ENCODE measurements at regions not wholly inside any gene's neighbourhood (a gene's known extent, or its start where the extent isn't known, plus 50 kb on each side); places are given as distances from the start of the nearest gene placed in this dataset.

DNA sequence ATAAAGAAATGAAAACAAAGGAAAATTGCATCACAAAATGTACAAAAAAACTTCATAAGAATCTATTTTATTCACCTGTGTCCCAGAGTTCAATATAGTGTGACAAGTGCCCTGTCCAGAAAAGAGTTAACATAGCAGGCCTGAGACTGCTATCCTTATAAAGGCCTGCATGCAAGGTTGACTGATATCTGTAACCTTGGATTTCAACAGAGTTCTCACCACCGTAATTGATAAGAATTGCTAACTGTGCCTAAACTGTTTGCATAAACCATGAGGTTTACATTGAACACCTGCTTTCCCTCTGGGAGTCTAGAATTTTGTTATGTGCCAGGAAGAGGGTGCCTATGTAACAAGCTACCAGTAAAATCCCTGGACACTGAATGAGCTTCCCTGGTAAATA is 461.7 kb upstream of the DPH6 start:
- intact Hi-C loops (cut with micrococcal nuclease) = no loop called here

More for the DNA sequence above, 461.7 kb upstream of the DPH6 start:
- Histone ChIP-seq H2AFZ (ENCODE audit: low read depth, low read length, poor library complexity, severe bottlenecking) (no peak overlapping the region), H3K9me2 (ENCODE audit: insufficient read depth) (no peaks in the 10 kb centered on the region), H3K27ac (ENCODE audit: low read depth, low read length) (no peak overlapping the region), H3K79me2 (ENCODE audit: insufficient read depth, low read length) (no peaks in the 10 kb centered on the region), H3K36me3 (ENCODE audit: control insufficient read depth in 1 of 2, insufficient read depth in 2 of 2, low read length in 2 of 2) (no peaks in the 10 kb centered on the region), H3K9me3 (ENCODE audit: control insufficient read depth in 1 of 2, insufficient read depth in 1 of 2, low read depth in 1 of 2, low read length in 2 of 2) (peaks cover 4 to 13% of the 10 kb centered on the region in 2 experiments; a peak in 3 of 4 replicates), H3K4me1 (ENCODE audit: control insufficient read depth in 1 of 2, insufficient read depth in 2 of 2, low read length in 2 of 2) (no peaks in the 10 kb centered on the region), H3K4me2 (ENCODE audit: low read length) (no peak overlapping the region), H3K9ac (ENCODE audit: low read length) (no peak overlapping the region), H3K4me3 (replicated peaks in 1 of 2; ENCODE audit: low read depth in 1 of 2, low read length in 2 of 2) (no peak overlapping the region), H4K20me1 (ENCODE audit: insufficient read depth) (no peaks in the 10 kb centered on the region), H3K27me3 (ENCODE audit: insufficient read depth, low read length) (no peaks in the 10 kb centered on the region)
- DNase-seq (ENCODE audit: low read depth, low spot score) (no peak), ATAC-seq (no peak)
- ChIA-PET CTCF (no interaction called here), RAD21 (ENCODE audit: low non-redundant PET in 1 of 2, low total read pairs in 2 of 2, uncharacterized antibody in 2 of 2, unreplicated experiment in 2 of 2) (no interaction called here), POLR2A (no interaction called here)
- BruUV-seq (replicated peaks) = no TSS peak
- TF ChIP-seq SIN3A (IDR thresholded peaks at IDR 0.05; ENCODE audit: low read depth) = no peak
- no peak for TF ChIP-seq TCF7L2 (IDR thresholded peaks at IDR 0.05; ENCODE audit: borderline replicate concordance, extremely low read depth, insufficient read depth, insufficient read length)
- TF ChIP-seq FOSL1 (IDR thresholded peaks at IDR 0.05; ENCODE audit: low read depth) = no peak
- no peak for TF ChIP-seq EGR1 (IDR thresholded peaks at IDR 0.05; ENCODE audit: low read depth)
- TF ChIP-seq ELF1 (IDR thresholded peaks at IDR 0.05; ENCODE audit: borderline replicate concordance, low read depth) = no peak
- TF ChIP-seq, protein P1, sequence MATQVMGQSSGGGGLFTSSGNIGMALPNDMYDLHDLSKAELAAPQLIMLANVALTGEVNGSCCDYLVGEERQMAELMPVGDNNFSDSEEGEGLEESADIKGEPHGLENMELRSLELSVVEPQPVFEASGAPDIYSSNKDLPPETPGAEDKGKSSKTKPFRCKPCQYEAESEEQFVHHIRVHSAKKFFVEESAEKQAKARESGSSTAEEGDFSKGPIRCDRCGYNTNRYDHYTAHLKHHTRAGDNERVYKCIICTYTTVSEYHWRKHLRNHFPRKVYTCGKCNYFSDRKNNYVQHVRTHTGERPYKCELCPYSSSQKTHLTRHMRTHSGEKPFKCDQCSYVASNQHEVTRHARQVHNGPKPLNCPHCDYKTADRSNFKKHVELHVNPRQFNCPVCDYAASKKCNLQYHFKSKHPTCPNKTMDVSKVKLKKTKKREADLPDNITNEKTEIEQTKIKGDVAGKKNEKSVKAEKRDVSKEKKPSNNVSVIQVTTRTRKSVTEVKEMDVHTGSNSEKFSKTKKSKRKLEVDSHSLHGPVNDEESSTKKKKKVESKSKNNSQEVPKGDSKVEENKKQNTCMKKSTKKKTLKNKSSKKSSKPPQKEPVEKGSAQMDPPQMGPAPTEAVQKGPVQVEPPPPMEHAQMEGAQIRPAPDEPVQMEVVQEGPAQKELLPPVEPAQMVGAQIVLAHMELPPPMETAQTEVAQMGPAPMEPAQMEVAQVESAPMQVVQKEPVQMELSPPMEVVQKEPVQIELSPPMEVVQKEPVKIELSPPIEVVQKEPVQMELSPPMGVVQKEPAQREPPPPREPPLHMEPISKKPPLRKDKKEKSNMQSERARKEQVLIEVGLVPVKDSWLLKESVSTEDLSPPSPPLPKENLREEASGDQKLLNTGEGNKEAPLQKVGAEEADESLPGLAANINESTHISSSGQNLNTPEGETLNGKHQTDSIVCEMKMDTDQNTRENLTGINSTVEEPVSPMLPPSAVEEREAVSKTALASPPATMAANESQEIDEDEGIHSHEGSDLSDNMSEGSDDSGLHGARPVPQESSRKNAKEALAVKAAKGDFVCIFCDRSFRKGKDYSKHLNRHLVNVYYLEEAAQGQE (IDR thresholded peaks at IDR 0.05; ENCODE audit: low read depth) = no peak
- TF ChIP-seq, protein P2, sequence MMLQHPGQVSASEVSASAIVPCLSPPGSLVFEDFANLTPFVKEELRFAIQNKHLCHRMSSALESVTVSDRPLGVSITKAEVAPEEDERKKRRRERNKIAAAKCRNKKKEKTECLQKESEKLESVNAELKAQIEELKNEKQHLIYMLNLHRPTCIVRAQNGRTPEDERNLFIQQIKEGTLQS (IDR thresholded peaks at IDR 0.05) = no peak
- no peak for TF ChIP-seq SP1 (IDR thresholded peaks at IDR 0.05; ENCODE audit: low read depth)
- no peak for TF ChIP-seq ZNF274 (IDR thresholded peaks at IDR 0.05; ENCODE audit: low read depth, low read length)
- no peak for TF ChIP-seq CEBPB (IDR thresholded peaks at IDR 0.05; ENCODE audit: low read depth)

Measured in HCT116 (cell line).